Neural cell (in vitro differentiated cells): ENCODE measurements at regions not wholly inside any gene's neighbourhood (a gene's known extent, or its start where the extent isn't known, plus 50 kb on each side); places are given as distances from the start of the nearest gene placed in this dataset.

Experiments used
- H2AFZ ChIP-seq: fragments of 200-600, 300-800 bp; sonication (generic), shearing (Covaris generic); 2 replicates; pipeline ENCODE4 v1.6.0; 2014; ENCODE audit warnings: low read depth, mild to moderate bottlenecking, antibody characterized with exemption, low read length, moderate library complexity
- H3F3A ChIP-seq: fragments of 200-600 bp; shearing (Covaris generic); 2 replicates; pipeline ENCODE4 v1.6.1; 2016; ENCODE audit warnings: mild to moderate bottlenecking, moderate library complexity, mixed read lengths, antibody characterized with exemption, low read length; ENCODE audit not compliant: insufficient read depth, poor library complexity, severe bottlenecking
- H3K27ac ChIP-seq: fragments of 200-600, 300-800 bp; sonication (generic), shearing (Covaris generic); 2 replicates; pipeline ENCODE4 v1.5.1; 2014; ENCODE audit warnings: mild to moderate bottlenecking, low read length, moderate library complexity
- H3K27me3 ChIP-seq: fragments of 300-800, 200-600 bp; sonication (generic), shearing (Covaris generic); 2 replicates; pipeline ENCODE4 v1.6.0; 2014; ENCODE audit warnings: mild to moderate bottlenecking, low read depth, low read length, moderate library complexity; ENCODE audit not compliant: insufficient read depth
- H3K36me3 ChIP-seq: fragments of 300-800, 200-600 bp; sonication (generic), shearing (Covaris generic); 2 replicates; pipeline ENCODE4 v1.5.1; 2014; ENCODE audit warnings: mild to moderate bottlenecking, antibody characterized with exemption, low read length, moderate library complexity; ENCODE audit not compliant: insufficient read depth
- H3K4me2 ChIP-seq: fragments of 300-800, 200-600 bp; sonication (generic), shearing (Covaris generic); 2 replicates; pipeline ENCODE4 v1.6.0; 2014; ENCODE audit warnings: mild to moderate bottlenecking, low read length
- H3K4me3 ChIP-seq: fragments of 300-800, 200-600 bp; sonication (generic), shearing (Covaris generic); 2 replicates; pipeline ENCODE4 v1.5.1; 2014; ENCODE audit warnings: mild to moderate bottlenecking, low read length, moderate library complexity
- H3K79me2 ChIP-seq: fragments of 200-600 bp; shearing (Covaris generic); replicated peaks from 2 replicates; pipeline ENCODE4 v1.6.0; 2014; ENCODE audit warnings: mild to moderate bottlenecking, low read length, moderate library complexity; ENCODE audit not compliant: insufficient read depth
- H3K9ac ChIP-seq: fragments of 300-800, 200-600 bp; sonication (generic), shearing (Covaris generic); 2 replicates; pipeline ENCODE4 v1.6.1; 2016; ENCODE audit warnings: mild to moderate bottlenecking, low read length, mixed read lengths
- H3K9me2 ChIP-seq: fragments of 200-600 bp; shearing (Covaris generic); 2 replicates; pipeline ENCODE4 v1.6.1; 2016; ENCODE audit warnings: mild to moderate bottlenecking, low read length, mixed read lengths; ENCODE audit not compliant: insufficient read depth
- H3K9me3 ChIP-seq: fragments of 200-600, 300-800 bp; sonication (generic), shearing (Covaris generic); 2 replicates; pipeline ENCODE4 v1.6.1; 2016; ENCODE audit warnings: mild to moderate bottlenecking, mixed run types, low read length, moderate library complexity, mixed read lengths
- H4K20me1 ChIP-seq: fragments of 200-600 bp; shearing (Covaris generic); 2 replicates; pipeline ENCODE4 v1.6.1; 2016; ENCODE audit warnings: mild to moderate bottlenecking, mixed run types; ENCODE audit not compliant: insufficient read depth
- EP300 ChIP-seq: fragments of 450-650 bp; conservative IDR thresholded peaks from 2 replicates; pipeline ENCODE4 v1.6.1; 2014; ENCODE audit warnings: antibody characterized with exemption, mild to moderate bottlenecking, moderate library complexity; ENCODE audit not compliant: poor library complexity, severe bottlenecking
- EZH2 ChIP-seq: fragments of 200-600, 300-800 bp; shearing (Covaris generic), sonication (generic); IDR thresholded peaks from 2 replicates; pipeline ENCODE4 v1.6.1; 2014; ENCODE audit warnings: antibody characterized with exemption, low read length, borderline replicate concordance, mild to moderate bottlenecking; ENCODE audit not compliant: insufficient read depth, poor library complexity, severe bottlenecking
- MXI1 ChIP-seq: fragments of 450-650 bp; conservative IDR thresholded peaks from 2 replicates; pipeline ENCODE4 v1.6.1; 2014; ENCODE audit warnings: antibody characterized with exemption, mild to moderate bottlenecking; ENCODE audit not compliant: poor library complexity, severe bottlenecking
- POLR2AphosphoS5 ChIP-seq: IDR thresholded peaks from 2 replicates; pipeline ENCODE4 v1.6.1; 2012
- RAD21 ChIP-seq: fragments of 450-650 bp; conservative IDR thresholded peaks from 2 replicates; pipeline ENCODE4 v1.6.1; 2014; ENCODE audit warnings: antibody characterized with exemption, mild to moderate bottlenecking, moderate library complexity
- SMC3 ChIP-seq: fragments of 450-650 bp; conservative IDR thresholded peaks from 2 replicates; pipeline ENCODE4 v1.6.1; 2014; ENCODE audit warnings: antibody characterized with exemption, mild to moderate bottlenecking, moderate library complexity; ENCODE audit not compliant: poor library complexity
- TAF1 ChIP-seq: IDR thresholded peaks from 2 replicates; pipeline ENCODE4 v1.6.1; 2012; ENCODE audit warnings: low read depth
- TF ChIP-seq, protein P1 (sequence below): fragments of 450-650 bp; IDR thresholded peaks from 2 replicates; pipeline ENCODE4 v1.5.1; 2014; ENCODE audit warnings: antibody characterized with exemption, mild to moderate bottlenecking, moderate library complexity; ENCODE audit not compliant: poor library complexity, severe bottlenecking
- TF ChIP-seq, protein P2 (sequence below): IDR thresholded peaks from 2 replicates; pipeline ENCODE4 v1.6.1; 2012; ENCODE audit warnings: borderline replicate concordance

DNA sequence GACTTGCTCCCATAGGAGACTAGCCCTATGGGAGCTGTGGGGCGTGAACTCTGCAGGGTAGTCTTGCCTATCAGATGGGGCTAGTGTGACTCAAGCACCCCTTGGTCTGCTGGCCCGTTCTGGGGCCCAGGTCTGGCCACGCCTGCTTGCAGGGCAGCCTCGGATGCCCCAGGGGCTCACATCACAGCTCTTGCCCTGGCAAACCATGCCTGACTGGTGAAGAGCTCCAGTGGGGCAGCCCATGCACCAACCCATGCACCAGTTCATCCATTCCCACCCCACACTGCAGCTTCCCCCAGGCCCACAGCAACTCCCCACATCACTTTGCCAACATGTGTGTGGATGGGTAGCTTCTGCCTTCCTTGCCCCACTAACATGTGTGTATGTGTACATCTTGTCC is 93.9 kb upstream of the PRLR start:
- Histone ChIP-seq H3K4me2 (no peak overlapping the region), H3K9me2 (no peaks in the 10 kb centered on the region), H4K20me1 (no peaks in the 10 kb centered on the region), H3K27me3 (no peaks in the 10 kb centered on the region), H3K36me3 (no peaks in the 10 kb centered on the region), H3K79me2 (no peaks in the 10 kb centered on the region), H3F3A (no peaks in the 10 kb centered on the region), H2AFZ (no peak overlapping the region), H3K9ac (no peak overlapping the region), H3K4me3 (no peak overlapping the region), H3K27ac (no peak overlapping the region), H3K9me3 (no peaks in the 10 kb centered on the region)
- TF ChIP-seq EZH2 = no peak
- TF ChIP-seq, protein P1, sequence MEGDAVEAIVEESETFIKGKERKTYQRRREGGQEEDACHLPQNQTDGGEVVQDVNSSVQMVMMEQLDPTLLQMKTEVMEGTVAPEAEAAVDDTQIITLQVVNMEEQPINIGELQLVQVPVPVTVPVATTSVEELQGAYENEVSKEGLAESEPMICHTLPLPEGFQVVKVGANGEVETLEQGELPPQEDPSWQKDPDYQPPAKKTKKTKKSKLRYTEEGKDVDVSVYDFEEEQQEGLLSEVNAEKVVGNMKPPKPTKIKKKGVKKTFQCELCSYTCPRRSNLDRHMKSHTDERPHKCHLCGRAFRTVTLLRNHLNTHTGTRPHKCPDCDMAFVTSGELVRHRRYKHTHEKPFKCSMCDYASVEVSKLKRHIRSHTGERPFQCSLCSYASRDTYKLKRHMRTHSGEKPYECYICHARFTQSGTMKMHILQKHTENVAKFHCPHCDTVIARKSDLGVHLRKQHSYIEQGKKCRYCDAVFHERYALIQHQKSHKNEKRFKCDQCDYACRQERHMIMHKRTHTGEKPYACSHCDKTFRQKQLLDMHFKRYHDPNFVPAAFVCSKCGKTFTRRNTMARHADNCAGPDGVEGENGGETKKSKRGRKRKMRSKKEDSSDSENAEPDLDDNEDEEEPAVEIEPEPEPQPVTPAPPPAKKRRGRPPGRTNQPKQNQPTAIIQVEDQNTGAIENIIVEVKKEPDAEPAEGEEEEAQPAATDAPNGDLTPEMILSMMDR = no peak
- no peak for TF ChIP-seq EP300
- TF ChIP-seq MXI1 = no peak
- no peak for TF ChIP-seq RAD21
- no peak for TF ChIP-seq SMC3
- no peak for TF ChIP-seq POLR2AphosphoS5
- no peak for TF ChIP-seq TAF1
- TF ChIP-seq, protein P2, sequence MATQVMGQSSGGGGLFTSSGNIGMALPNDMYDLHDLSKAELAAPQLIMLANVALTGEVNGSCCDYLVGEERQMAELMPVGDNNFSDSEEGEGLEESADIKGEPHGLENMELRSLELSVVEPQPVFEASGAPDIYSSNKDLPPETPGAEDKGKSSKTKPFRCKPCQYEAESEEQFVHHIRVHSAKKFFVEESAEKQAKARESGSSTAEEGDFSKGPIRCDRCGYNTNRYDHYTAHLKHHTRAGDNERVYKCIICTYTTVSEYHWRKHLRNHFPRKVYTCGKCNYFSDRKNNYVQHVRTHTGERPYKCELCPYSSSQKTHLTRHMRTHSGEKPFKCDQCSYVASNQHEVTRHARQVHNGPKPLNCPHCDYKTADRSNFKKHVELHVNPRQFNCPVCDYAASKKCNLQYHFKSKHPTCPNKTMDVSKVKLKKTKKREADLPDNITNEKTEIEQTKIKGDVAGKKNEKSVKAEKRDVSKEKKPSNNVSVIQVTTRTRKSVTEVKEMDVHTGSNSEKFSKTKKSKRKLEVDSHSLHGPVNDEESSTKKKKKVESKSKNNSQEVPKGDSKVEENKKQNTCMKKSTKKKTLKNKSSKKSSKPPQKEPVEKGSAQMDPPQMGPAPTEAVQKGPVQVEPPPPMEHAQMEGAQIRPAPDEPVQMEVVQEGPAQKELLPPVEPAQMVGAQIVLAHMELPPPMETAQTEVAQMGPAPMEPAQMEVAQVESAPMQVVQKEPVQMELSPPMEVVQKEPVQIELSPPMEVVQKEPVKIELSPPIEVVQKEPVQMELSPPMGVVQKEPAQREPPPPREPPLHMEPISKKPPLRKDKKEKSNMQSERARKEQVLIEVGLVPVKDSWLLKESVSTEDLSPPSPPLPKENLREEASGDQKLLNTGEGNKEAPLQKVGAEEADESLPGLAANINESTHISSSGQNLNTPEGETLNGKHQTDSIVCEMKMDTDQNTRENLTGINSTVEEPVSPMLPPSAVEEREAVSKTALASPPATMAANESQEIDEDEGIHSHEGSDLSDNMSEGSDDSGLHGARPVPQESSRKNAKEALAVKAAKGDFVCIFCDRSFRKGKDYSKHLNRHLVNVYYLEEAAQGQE = no peak

DNA sequence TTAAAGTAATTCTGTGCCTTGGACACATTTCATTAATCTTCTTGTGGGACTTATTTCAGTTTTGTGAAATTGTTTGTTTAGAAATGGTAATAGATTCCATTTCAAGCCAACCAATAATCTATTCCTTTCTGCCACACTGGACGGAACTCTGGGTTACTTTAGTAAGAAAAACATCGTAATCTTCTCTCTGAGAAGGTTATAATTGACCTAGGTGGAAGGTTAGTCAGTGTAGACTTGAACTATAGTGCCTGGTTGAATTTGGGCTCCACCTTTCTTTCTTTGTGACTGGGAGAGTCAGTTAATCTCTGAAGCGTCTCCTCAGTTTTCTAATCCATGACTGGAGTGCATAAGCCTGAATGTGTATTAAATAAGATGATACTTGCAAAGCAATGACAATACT is 89.7 kb upstream of the PRLR start:
- no peaks in the 10 kb centered on the region for H3K36me3 ChIP-seq
- no peak for TF ChIP-seq RAD21
- TF ChIP-seq POLR2AphosphoS5 = no peak
- no peak for TF ChIP-seq MXI1
- TF ChIP-seq, protein P2 = no peak
- no peak for TF ChIP-seq EZH2
- no peak for TF ChIP-seq TAF1
- no peak for TF ChIP-seq EP300
- TF ChIP-seq, protein P1 = no peak
- no peak for TF ChIP-seq SMC3
- H3K79me2 ChIP-seq = no peaks in the 10 kb centered on the region
- H3K9ac ChIP-seq = no peak overlapping the region
- no peak overlapping the region for H3K4me2 ChIP-seq
- no peaks in the 10 kb centered on the region for H3K9me2 ChIP-seq
- H3K27me3 ChIP-seq = no peaks in the 10 kb centered on the region
- H3K9me3 ChIP-seq = no peaks in the 10 kb centered on the region
- no peak overlapping the region for H3K4me3 ChIP-seq
- H3F3A ChIP-seq = no peaks in the 10 kb centered on the region
- no peak overlapping the region for H2AFZ ChIP-seq
- H3K27ac ChIP-seq = no peak overlapping the region
- no peaks in the 10 kb centered on the region for H4K20me1 ChIP-seq
